K562 (cell line): ENCODE measurements at regions not wholly inside any gene's neighbourhood (a gene's known extent, or its start where the extent isn't known, plus 50 kb on each side); places are given as distances from the start of the nearest gene placed in this dataset.

Experiments used
- ATAC-seq: fragments of 200-7000 bp; cut with Tn5 transposase; 3 replicates; pipeline ENCODE4 v1.9.1; 2020; ENCODE audit warnings: moderate library complexity
- BruUV-seq: library from RNA; stranded (reverse); fragments of 400-500 nt; replicated peaks from 2 replicates; lab custom pipeline; 2021; lab: Mats Ljungman, UMichigan
- CTCF ChIA-PET: fragments of 300-600 bp; formaldehyde crosslinking; extraction: SDS; loops from one replicate; lab custom pipeline; 2021; ENCODE audit warnings: low intra/inter-chr PET ratio; lab: Yijun Ruan, JAX
- POLR2A ChIA-PET: fragments of 300-600, 350-650 bp; sonication (Branson Sonifier 250); formaldehyde crosslinking; extraction: SDS; loops from one replicate; lab custom pipeline; 2021; ENCODE audit warnings: antibody characterized with exemption, inconsistent platforms; lab: Yijun Ruan, JAX
- DNase-seq, 4 experiments: peaks; one replicate each; pipeline versions ENCODE4 v3.0.0 to v3.0.0-alpha.2; 2011 to 2018; ENCODE audit warnings: low spot score in 3 of 4, mixed read lengths in 3 of 4; ENCODE audit errors: extremely low read depth in 1 of 4
- FAIRE-seq: peaks from 2 replicates; lab custom pipeline; 2011; peaks lifted over from hg19 to GRCh38; lab: Jason Lieb, UNC
- H2AFZ ChIP-seq: 2 replicates; pipeline ENCODE4 v1.6.0; 2011; ENCODE audit warnings: low read depth, low read length, control low read depth, inconsistent platforms
- H3K27ac ChIP-seq: fragments of 200-600 bp; 3 replicates; pipeline ENCODE4 v1.8.0; 2011; ENCODE audit warnings: low read depth, mild to moderate bottlenecking, control low read depth, inconsistent platforms, low read length, moderate library complexity, mixed read lengths; ENCODE audit errors: extremely low read depth
- H3K27me3 ChIP-seq, 2 experiments: fragments of 300-600 bp in 1 of 2; 2 replicates in 1 of 2; 3 replicates in 1 of 2; pipeline versions ENCODE4 v1.6.0 to v1.8.0; 2011; ENCODE audit warnings: inconsistent platforms in 2 of 2, low read length in 2 of 2, mild to moderate bottlenecking in 1 of 2, mixed read lengths in 1 of 2, moderate library complexity in 1 of 2; ENCODE audit not compliant: control insufficient read depth in 2 of 2, insufficient read depth in 2 of 2
- H3K36me3 ChIP-seq: fragments of 300-600 bp; 3 replicates; pipeline ENCODE4 v1.8.0; 2011; ENCODE audit warnings: mild to moderate bottlenecking, low read length, inconsistent platforms; ENCODE audit not compliant: control insufficient read depth, insufficient read depth
- H3K4me1 ChIP-seq, 2 experiments: fragments of 200-600 bp in 1 of 2; replicated peaks in 1 of 2; 2 replicates in 1 of 2; 3 replicates in 1 of 2; pipeline versions ENCODE4 v1.5.1 to v1.8.0; 2011; ENCODE audit warnings: inconsistent platforms in 2 of 2, low read length in 2 of 2, mild to moderate bottlenecking in 1 of 2, mixed read lengths in 1 of 2, moderate library complexity in 1 of 2; ENCODE audit not compliant: control insufficient read depth in 2 of 2, insufficient read depth in 2 of 2
- H3K4me2 ChIP-seq: 2 replicates; pipeline ENCODE4 v1.6.1; 2011; ENCODE audit warnings: low read length, control low read depth, inconsistent platforms, mixed read lengths; ENCODE audit not compliant: insufficient read depth
- H3K4me3 ChIP-seq: fragments of 200-600 bp; sonication (generic), shearing (Covaris generic); 2 replicates; pipeline ENCODE4 v1.5.1; 2016; ENCODE audit warnings: control low read depth, inconsistent platforms
- H3K79me2 ChIP-seq: fragments of 200-600 bp; 3 replicates; pipeline ENCODE4 v1.8.0; 2011; ENCODE audit warnings: low read length, inconsistent platforms; ENCODE audit not compliant: control insufficient read depth, insufficient read depth
- H3K9ac ChIP-seq, 2 experiments: 2 replicates each; pipeline versions ENCODE4 v1.6.0 to v1.6.1; 2011; ENCODE audit warnings: low read depth in 2 of 2, low read length in 2 of 2, control low read depth in 1 of 2, inconsistent platforms in 1 of 2, mild to moderate bottlenecking in 1 of 2, mixed read lengths in 1 of 2; ENCODE audit not compliant: insufficient read depth in 1 of 2
- H3K9me1 ChIP-seq: one replicate; pipeline ENCODE4 v1.6.0; 2011; ENCODE audit warnings: inconsistent platforms, mild to moderate bottlenecking, low read length, moderate library complexity; ENCODE audit not compliant: control insufficient read depth, insufficient read depth
- H3K9me3 ChIP-seq: replicated peaks from 2 replicates; pipeline ENCODE4 v1.5.1; 2011; ENCODE audit warnings: low read depth, low read length, inconsistent platforms; ENCODE audit not compliant: control insufficient read depth, insufficient read depth
- H4K20me1 ChIP-seq: replicated peaks from 2 replicates; pipeline ENCODE4 v1.6.1; 2011; ENCODE audit warnings: low read length, inconsistent platforms, mixed read lengths; ENCODE audit not compliant: control insufficient read depth, insufficient read depth
- MIER1 ChIP-seq: fragments of 450-650 bp; IDR thresholded peaks from 2 replicates; pipeline ENCODE4 v1.6.1; 2016; ENCODE audit warnings: antibody characterized with exemption, mild to moderate bottlenecking, low read depth
- RBM39 ChIP-seq: fragments of 200-400 bp; formaldehyde crosslinking; optimal IDR thresholded peaks from 2 replicates; pipeline ENCODE3; 2018; ENCODE audit warnings: low read depth, low read length
- RFX1 ChIP-seq: fragments of 450-650 bp; IDR thresholded peaks from 2 replicates; pipeline ENCODE4 v1.6.1; 2016; ENCODE audit warnings: mild to moderate bottlenecking, moderate library complexity
- ZEB2 ChIP-seq: fragments of 450-650 bp; IDR thresholded peaks from 2 replicates; pipeline ENCODE4 v1.6.1; 2016
- WGBS: fragments of 100-300 bp; shearing (Covaris generic); methylation state at CpG from one replicate; pipeline ENCODE4 v1.1.6; 2016; ENCODE audit warnings: low coverage, mixed read lengths; ENCODE audit not compliant: insufficient coverage; ENCODE audit errors: missing lambda C conversion rate; 5-methylcytosine and 5-hydroxymethylcytosine counted together
- in situ Hi-C: fragments of 300-500 bp; cut with MboI; formaldehyde crosslinking; loops from 4 replicates; pipeline ENCODE4 v1.15.0; 2018; ENCODE audit warnings: inconsistent platforms, mixed read lengths
- intact Hi-C: fragments of 100-400 bp; cut with micrococcal nuclease; formaldehyde crosslinking; loops from 2 replicates; pipeline ENCODE4 v1.14.2; 2022

DNA sequence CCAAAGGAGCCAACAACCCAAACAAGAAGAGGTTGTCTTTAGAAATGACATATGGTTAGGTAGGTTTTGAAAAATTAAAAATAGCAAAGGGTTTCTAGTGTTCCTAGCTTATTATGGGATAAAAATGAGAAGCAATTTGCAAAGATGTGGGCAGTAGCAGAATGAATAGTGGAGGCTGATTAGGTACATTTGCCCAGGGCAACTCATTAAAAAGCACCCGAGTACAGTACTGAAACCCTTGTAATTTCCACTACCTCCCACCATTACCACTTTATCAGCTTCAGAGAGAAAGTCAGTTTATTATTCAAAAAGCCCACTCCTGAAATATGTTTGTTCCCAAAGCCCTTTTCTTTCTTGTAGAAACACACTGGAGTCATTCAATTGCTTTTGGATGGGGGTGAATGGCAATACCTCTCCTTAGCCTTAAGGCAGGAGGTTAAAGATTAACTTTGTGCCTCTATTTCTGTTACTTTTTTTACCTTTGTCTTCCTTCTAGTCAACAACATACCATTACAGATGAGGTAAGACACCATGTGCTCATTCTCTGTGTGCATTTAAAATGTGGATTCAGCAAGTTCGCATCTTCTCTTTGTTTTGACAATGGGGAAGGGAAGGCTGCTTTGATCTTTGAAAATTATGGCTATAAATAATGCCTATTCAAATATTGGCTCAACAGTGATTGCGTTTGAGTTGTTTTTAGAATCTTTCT lies 353.8 kb upstream of the CASK start:
- H3K79me2 ChIP-seq, result no peaks in the 10 kb centered on the region
- H3K4me3 ChIP-seq, result no peak overlapping the region
- no peaks in the 10 kb centered on the region for H3K27me3 ChIP-seq
- no peaks in the 10 kb centered on the region for H3K9me3 ChIP-seq
- no peak overlapping the region for H3K9ac ChIP-seq
- WGBS, result 0% methylated on average over 3 of the region's 3 CpGs
- ChIA-PET CTCF (no interaction called here), POLR2A (no interaction called here)
- no peak overlapping the region for H3K27ac ChIP-seq
- BruUV-seq, result no TSS peak
- H3K4me2 ChIP-seq, result no peak overlapping the region
- ATAC-seq, result no peak
- no peaks in the 10 kb centered on the region for H4K20me1 ChIP-seq
- no peak for FAIRE-seq
- intact Hi-C loops (no loop called here), in situ Hi-C loops (no loop called here)
- no peaks in the 10 kb centered on the region for H3K9me1 ChIP-seq
- no peak overlapping the region for H2AFZ ChIP-seq
- H3K4me1 ChIP-seq, result no peaks in the 10 kb centered on the region
- no peaks in the 10 kb centered on the region for H3K36me3 ChIP-seq
- TF ChIP-seq ZEB2 (no peak), MIER1 (no peak)
- DNase-seq, result no peak

DNA sequence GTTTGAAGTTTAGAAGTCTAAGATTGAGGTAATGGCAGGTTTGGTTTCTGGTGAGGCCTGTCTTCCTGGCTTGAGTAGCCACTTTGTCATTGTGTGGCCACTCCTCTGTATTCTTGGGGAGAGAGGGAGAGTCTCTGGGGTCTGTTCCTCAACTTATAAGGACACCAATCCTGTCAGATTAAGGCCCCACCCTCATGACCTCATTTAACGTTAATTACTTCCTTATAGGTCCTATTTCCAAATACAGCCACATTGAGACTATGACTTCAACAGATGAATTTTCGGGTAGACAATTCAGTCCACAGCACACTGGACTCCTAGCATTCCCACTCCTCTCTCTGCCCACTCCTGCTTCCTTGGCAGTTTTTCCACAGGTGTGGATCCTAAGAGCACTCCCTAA lies 350.8 kb upstream of the CASK start:
- Histone ChIP-seq H4K20me1 (no peaks in the 10 kb centered on the region), H3K4me3 (no peak overlapping the region), H3K36me3 (no peaks in the 10 kb centered on the region), H3K4me2 (no peak overlapping the region), H3K9me3 (no peaks in the 10 kb centered on the region), H3K9me1 (no peaks in the 10 kb centered on the region), H3K4me1 (no peaks in the 10 kb centered on the region), H3K9ac (no peak overlapping the region), H3K79me2 (no peaks in the 10 kb centered on the region), H3K27ac (no peak overlapping the region), H3K27me3 (no peaks in the 10 kb centered on the region), H2AFZ (no peak overlapping the region)
- FAIRE-seq (no peak), DNase-seq (no peak), ATAC-seq (no peak)
- ChIA-PET POLR2A (no interaction called here), CTCF (no interaction called here)
- TF ChIP-seq RFX1 (no peak), RBM39 (no peak)
- in situ Hi-C loops, result no loop called here
- intact Hi-C loops, result no loop called here
- WGBS, result 0% methylated on average over 2 of the region's 2 CpGs
- BruUV-seq, result no TSS peak
